Activated CD4-positive, CD25-positive, alpha-beta regulatory T cell treated with anti-CD3 and anti-CD28 coated beads, Interleukin-2, amount 50 U/mL, for 16 hours (primary cell): ENCODE measurements at regions not wholly inside any gene's neighbourhood (a gene's known extent, or its start where the extent isn't known, plus 50 kb on each side); places are given as distances from the start of the nearest gene placed in this dataset.

ENCODE experiments used
- DNase-seq: peaks from one replicate; pipeline ENCODE4 v3.0.0-alpha.2; 2020; ENCODE audit warnings: low read depth, low spot score

GRCh38 chr3:57009802-57010201 lies 50.7 kb upstream of the SPATA12 start:
- DNase-seq: no peak

- no peak for DNase-seq
Measured at GRCh38 chr3:57009367-57009766, 51.1 kb upstream of the SPATA12 start.

DNA sequence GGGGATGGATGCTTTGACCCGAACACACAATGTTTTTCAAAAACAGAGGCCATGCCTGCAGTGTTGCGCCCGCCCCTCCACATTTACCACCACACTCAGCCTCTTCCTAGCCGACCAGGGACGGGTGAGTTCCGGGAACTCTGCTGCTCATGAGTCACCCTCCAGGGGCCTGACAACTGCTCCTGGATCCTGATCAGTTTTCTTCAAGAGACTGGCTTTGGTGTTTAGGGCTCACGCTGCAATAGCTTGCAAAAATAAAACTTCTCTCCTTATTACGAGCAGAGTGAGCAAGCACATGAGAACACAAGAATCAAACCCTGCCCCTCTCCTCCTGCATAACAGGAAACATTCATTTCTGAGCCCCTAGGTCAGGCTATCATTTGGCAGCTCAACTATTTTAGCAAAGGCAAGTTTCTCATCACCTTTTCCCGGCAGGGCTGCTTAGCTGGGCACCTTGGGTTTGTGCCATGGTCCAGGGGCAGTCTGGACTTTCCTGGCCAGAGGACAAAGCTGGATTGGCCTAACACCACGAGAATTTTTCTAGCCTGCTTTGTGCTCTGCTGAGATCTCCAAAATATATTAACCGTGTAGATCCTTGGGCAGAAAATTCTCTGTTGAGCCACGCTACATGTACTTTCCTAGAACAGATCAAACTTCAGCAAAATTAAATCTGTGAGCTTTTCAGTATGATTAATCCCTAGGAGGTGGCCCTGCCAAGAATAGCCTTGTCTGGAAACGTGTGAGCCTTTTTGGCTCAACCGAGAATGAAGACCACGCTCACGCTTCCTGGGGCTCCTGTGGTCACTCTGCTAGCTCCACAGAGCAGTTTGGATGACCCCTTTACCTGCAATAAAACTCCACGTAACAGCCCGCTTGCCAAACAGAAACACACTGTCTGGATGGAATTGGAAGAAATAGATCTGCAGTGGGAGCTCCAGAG lies 52.7 kb upstream of the SPATA12 start:
- DNase-seq: no peak

- no peak for DNase-seq
Measured at GRCh38 chr3:57006949-57007419, 53.5 kb upstream of the SPATA12 start.

- no peak for DNase-seq
Measured at GRCh38 chr3:57006179-57006657, 54.2 kb upstream of the SPATA12 start.

GRCh38 chr3:57004229-57004628 lies 56.2 kb upstream of the SPATA12 start:
- no peak for DNase-seq

GRCh38 chr3:57003676-57004075 lies 56.8 kb upstream of the SPATA12 start:
- DNase-seq: no peak

GRCh38 chr3:57001356-57001755 lies 59.1 kb upstream of the SPATA12 start:
- no peak for DNase-seq

DNA sequence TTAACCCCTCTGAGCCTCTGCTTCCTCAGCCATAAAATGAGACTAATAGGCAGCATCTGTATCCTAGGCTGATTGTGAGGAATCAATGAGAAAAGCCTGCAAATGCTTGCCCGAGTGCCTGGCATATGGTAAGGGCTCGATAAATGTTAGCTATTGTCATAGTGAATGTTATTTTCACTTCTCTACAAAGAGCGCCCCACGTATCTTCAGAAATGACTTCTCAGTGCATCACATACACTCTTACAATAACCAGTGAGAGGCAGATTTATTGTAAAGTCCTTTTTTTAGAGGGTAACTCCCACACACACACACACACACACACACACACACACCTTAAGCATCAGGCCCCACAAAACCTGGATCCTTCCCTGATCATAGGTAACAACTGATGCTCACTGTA lies 60.5 kb upstream of the SPATA12 start:
- no peak for DNase-seq

DNA sequence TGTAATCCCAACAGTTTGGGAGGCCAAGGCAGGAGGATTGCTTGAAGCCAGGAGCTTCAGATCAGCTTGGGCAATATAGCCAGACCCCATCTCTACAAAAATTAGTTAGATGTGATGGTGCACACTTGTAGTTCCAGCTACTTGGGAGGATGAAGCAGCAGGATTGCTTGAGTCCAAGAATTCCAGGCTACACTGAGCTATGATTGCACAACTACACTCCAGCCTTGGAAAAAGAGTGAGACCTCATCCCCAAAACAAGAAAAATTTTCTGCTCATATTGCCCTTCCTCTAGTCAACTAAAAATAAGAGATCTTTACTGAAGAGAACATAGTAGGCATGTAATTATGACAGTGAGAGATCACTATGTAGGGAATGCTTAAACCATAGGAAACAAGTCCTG lies 60.9 kb upstream of the SPATA12 start:
- no peak for DNase-seq

- no peak for DNase-seq
Measured at GRCh38 chr3:56998076-56998529, 62.4 kb upstream of the SPATA12 start.

DNA sequence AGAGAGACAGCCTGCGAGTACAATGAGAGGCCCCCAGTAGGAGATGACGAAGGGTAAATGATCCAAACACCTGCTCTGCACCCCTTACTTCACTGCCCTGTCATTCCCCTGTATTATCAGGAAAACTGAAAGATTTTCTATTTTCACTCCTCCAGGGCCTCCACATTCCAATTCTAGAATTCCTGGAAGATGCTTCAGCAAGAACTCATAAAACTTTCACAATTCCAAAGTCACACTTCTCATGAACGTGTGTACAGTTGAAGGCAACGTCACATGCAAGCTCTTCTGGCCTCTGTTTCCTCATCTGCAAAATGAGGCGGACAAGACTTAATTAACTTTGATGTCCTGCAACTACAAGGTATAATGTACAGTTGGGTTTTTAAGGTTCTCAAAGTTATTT lies 62.8 kb upstream of the SPATA12 start:
- no peak for DNase-seq

- DNase-seq: no peak
Measured at GRCh38 chr3:56997041-56997440, 63.4 kb upstream of the SPATA12 start.

DNA sequence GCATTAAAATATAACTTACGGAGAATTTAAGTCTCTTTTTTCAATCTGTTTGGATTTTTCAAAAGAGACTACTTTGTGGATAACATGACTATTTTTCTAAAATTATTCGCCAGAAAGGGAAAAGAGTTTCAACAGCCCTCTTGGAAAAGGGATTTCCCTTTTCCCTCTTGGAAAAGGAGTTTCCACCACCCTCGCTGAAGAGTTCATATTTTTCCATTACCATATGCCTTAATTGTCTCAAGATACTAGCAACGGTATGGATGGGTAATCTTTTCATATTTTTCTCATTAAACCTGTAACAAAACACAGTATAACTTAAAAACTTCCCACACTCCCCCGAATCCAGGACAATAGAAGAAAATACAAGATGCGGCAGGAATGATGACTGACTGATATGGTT lies 66.1 kb upstream of the SPATA12 start:
- DNase-seq: no peak

DNA sequence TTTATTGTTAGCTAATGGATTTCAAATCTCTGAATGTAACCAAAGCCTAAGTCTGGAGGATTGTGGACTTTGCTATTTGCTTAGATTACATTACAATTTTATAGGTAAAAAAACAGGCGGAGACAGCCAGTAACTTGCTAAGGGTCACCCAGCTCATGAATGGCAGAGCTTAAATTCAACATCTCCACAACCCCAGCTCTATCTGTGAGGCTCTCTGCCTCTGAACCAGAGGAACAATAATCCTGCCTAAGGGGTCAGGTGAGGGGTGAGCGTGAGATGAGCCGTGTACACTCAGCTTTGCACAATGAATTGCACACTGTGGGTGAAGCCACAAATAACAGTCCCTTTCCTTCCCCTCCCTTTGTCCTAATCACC lies 69.8 kb upstream of the SPATA12 start:
- no peak for DNase-seq

- no peak for DNase-seq
Measured at GRCh38 chr3:56989977-56990640, 70.4 kb upstream of the SPATA12 start.

- DNase-seq: no peak
Measured at GRCh38 chr3:56989169-56989976, 71.1 kb upstream of the SPATA12 start.

GRCh38 chr3:56988458-56989168 lies 71.9 kb upstream of the SPATA12 start:
- peak; percentile 61 for DNase-seq

DNA sequence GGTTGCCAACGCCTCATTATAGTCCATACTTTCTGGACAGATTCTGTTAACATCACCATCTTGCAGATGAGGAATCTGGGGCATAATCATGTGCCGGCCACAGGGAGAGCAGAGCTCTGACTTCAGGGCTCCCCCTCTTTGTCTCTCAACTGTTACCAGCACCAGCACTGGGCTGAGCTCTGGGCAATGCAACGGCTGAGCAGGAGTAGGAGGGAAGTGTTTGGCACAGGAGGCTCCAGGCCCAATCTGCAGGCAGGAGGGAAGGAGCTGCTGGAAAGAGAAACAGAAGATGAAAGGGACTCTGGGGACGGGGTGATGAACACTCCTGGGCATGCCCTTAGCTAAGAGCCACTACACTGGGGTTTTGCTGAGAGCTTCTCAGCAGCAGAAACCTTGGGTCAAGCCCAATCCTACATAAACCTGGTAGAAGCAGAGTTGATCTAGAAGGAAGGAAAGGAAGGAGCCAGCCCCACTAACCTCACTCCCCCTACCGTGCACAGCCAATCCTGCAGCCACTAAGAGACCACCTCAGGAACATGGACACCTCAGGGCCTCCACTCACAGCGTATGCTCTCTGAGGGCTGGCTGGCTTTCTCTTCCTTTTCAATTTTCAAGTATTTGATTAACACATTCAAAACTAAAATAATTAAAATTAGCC lies 73.1 kb upstream of the SPATA12 start:
- no peak for DNase-seq

GRCh38 chr3:56986347-56986746 lies 74.1 kb upstream of the SPATA12 start:
- no peak for DNase-seq

GRCh38 chr3:56985878-56986277 lies 74.6 kb upstream of the SPATA12 start:
- no peak for DNase-seq
